Endodermal cell (in vitro differentiated cells): ENCODE measurements at regions not wholly inside any gene's neighbourhood (a gene's known extent, or its start where the extent isn't known, plus 50 kb on each side); places are given as distances from the start of the nearest gene placed in this dataset.

ENCODE experiments used
- DNase-seq: peaks from one replicate; pipeline ENCODE4 v3.0.0-alpha.2; 2017
- H3K27ac ChIP-seq: 2 replicates; pipeline ENCODE4 v1.5.1; 2013; ENCODE audit warnings: mild to moderate bottlenecking, low read depth, low read length, moderate library complexity
- H3K27me3 ChIP-seq: 2 replicates; pipeline ENCODE4 v1.6.1; 2013; ENCODE audit warnings: mild to moderate bottlenecking, low read length, moderate library complexity; ENCODE audit not compliant: insufficient read depth, control insufficient read depth, poor library complexity, severe bottlenecking
- H3K36me3 ChIP-seq: 2 replicates; pipeline ENCODE4 v1.7.0; 2013; ENCODE audit warnings: mild to moderate bottlenecking, low read length, moderate library complexity; ENCODE audit not compliant: control insufficient read depth, insufficient read depth
- H3K4me1 ChIP-seq: one replicate; pipeline ENCODE4 v1.7.0; 2013; ENCODE audit warnings: low read length; ENCODE audit not compliant: control insufficient read depth, insufficient read depth
- H3K4me3 ChIP-seq: 2 replicates; pipeline ENCODE4 v1.5.1; 2013; ENCODE audit warnings: mild to moderate bottlenecking, low read length, moderate library complexity
- H3K9ac ChIP-seq: 2 replicates; pipeline ENCODE4 v1.6.1; 2013; ENCODE audit warnings: mild to moderate bottlenecking, low read length, moderate library complexity; ENCODE audit not compliant: poor library complexity, severe bottlenecking; ENCODE audit errors: extremely low read depth
- H3K9me3 ChIP-seq: 2 replicates; pipeline ENCODE4 v1.6.1; 2013; ENCODE audit warnings: mild to moderate bottlenecking, low read length, moderate library complexity; ENCODE audit not compliant: control insufficient read depth
- H3K27ac Mint-ChIP-seq: 2 replicates; pipeline ENCODE4 v1.8.0; 2020; ENCODE audit warnings: mixed read lengths
- H3K27me3 Mint-ChIP-seq: 2 replicates; pipeline ENCODE4 v1.8.0; 2021; ENCODE audit warnings: mild to moderate bottlenecking, mixed read lengths; ENCODE audit not compliant: insufficient read depth
- H3K36me3 Mint-ChIP-seq: 2 replicates; pipeline ENCODE4 v1.8.0; 2020; ENCODE audit warnings: low read depth, mixed read lengths
- H3K4me1 Mint-ChIP-seq: 2 replicates; pipeline ENCODE4 v1.8.0; 2020; ENCODE audit warnings: mixed read lengths
- H3K4me3 Mint-ChIP-seq: 2 replicates; pipeline ENCODE4 v1.8.0; 2020; ENCODE audit warnings: mild to moderate bottlenecking, moderate library complexity, mixed read lengths
- H3K9me3 Mint-ChIP-seq: 2 replicates; pipeline ENCODE4 v1.8.0; 2020; ENCODE audit warnings: mild to moderate bottlenecking, mixed read lengths
- WGBS, 2 experiments: methylation state at CpG; one replicate each; pipeline versions ENCODE4 v1.1.5 to v1.1.7; 2013; ENCODE audit warnings: missing lambda C conversion rate in 2 of 2, mixed read lengths in 1 of 2; ENCODE audit not compliant: insufficient coverage in 1 of 2, insufficient read length in 1 of 2; 5-methylcytosine and 5-hydroxymethylcytosine counted together
- TF ChIP-seq, protein P1 (sequence below): fragments of 200-600 bp; sonication (generic); conservative IDR thresholded peaks from 2 replicates; pipeline ENCODE4 v1.5.0; 2021; ENCODE audit warnings: antibody characterized with exemption, mild to moderate bottlenecking

- H3K4me1 Mint-ChIP-seq, result no peaks in the 10 kb centered on the region
- Histone ChIP-seq H3K27ac (no peak overlapping the region), H3K4me3 (no peak overlapping the region), H3K27me3 (no peaks in the 10 kb centered on the region), H3K9me3 (no peaks in the 10 kb centered on the region), H3K9ac (no peak overlapping the region), H3K4me1 (no peaks in the 10 kb centered on the region), H3K36me3 (no peaks in the 10 kb centered on the region)
- no peak for DNase-seq
- TF ChIP-seq, protein P1, sequence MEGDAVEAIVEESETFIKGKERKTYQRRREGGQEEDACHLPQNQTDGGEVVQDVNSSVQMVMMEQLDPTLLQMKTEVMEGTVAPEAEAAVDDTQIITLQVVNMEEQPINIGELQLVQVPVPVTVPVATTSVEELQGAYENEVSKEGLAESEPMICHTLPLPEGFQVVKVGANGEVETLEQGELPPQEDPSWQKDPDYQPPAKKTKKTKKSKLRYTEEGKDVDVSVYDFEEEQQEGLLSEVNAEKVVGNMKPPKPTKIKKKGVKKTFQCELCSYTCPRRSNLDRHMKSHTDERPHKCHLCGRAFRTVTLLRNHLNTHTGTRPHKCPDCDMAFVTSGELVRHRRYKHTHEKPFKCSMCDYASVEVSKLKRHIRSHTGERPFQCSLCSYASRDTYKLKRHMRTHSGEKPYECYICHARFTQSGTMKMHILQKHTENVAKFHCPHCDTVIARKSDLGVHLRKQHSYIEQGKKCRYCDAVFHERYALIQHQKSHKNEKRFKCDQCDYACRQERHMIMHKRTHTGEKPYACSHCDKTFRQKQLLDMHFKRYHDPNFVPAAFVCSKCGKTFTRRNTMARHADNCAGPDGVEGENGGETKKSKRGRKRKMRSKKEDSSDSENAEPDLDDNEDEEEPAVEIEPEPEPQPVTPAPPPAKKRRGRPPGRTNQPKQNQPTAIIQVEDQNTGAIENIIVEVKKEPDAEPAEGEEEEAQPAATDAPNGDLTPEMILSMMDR, result no peak
- 88% methylated on average over 6 to 11 of the region's 11 CpGs for WGBS, 2 experiments
- H3K27ac Mint-ChIP-seq, result no peak overlapping the region
- H3K36me3 Mint-ChIP-seq, result no peaks in the 10 kb centered on the region
- peaks cover 5% of the 10 kb centered on the region for H3K27me3 Mint-ChIP-seq
- no peaks in the 10 kb centered on the region for H3K9me3 Mint-ChIP-seq
- no peak overlapping the region for H3K4me3 Mint-ChIP-seq
Measured at GRCh38 chr1:14261395-14261794, 337.1 kb upstream of the KAZN start.

DNA sequence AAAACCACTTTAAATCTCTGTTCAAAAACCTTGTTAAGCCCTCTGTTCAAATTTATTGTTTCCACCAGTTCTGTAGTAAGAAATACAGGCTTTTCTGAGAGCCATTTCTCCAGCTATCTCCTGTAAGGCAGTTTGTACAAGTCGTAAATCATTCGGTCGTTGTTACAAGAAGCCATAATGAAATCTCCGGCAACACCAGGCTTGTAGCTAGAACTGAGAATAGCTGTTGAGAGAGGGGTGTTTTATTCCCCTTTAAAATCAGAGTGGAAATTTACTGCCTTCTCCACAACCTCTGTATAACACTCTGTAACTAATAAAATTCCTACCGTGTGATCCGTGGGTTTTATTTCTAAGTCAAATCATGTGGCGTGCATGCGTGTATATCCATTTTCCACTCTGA lies 335.8 kb upstream of the KAZN start:
- Histone ChIP-seq H3K9ac (no peak overlapping the region), H3K36me3 (no peaks in the 10 kb centered on the region), H3K4me3 (no peak overlapping the region), H3K27ac (no peak overlapping the region), H3K9me3 (no peaks in the 10 kb centered on the region), H3K27me3 (no peaks in the 10 kb centered on the region), H3K4me1 (no peaks in the 10 kb centered on the region)
- H3K4me3 Mint-ChIP-seq, result no peak overlapping the region
- H3K9me3 Mint-ChIP-seq, result no peaks in the 10 kb centered on the region
- TF ChIP-seq, protein P1, result no peak
- H3K4me1 Mint-ChIP-seq, result no peaks in the 10 kb centered on the region
- DNase-seq, result no peak
- WGBS, 2 experiments, result 92 to 100% methylated on average over 7 to 8 of the region's 8 CpGs
- no peak overlapping the region for H3K27ac Mint-ChIP-seq
- H3K27me3 Mint-ChIP-seq, result peaks cover 5% of the 10 kb centered on the region
- no peaks in the 10 kb centered on the region for H3K36me3 Mint-ChIP-seq

DNA sequence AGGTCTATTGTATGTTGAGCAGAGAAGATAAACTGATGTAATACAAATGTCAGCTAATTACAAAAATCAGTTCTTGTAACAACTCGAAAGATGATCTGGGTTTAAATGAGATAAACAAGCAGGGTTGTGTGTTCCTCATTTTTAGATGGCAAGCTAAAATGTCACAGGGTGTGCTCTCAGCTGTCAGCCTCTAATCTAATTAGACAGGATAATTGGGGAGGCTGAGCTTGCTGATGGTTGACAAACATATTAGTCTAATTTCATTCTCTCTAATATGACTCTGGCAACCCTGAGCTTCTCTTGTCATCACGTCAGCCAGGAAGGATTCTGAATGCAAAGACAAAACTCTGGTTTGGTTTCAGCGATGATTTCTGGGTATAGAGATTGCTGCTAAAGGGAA lies 335.3 kb upstream of the KAZN start:
- H3K36me3 Mint-ChIP-seq, result no peaks in the 10 kb centered on the region
- Histone ChIP-seq H3K4me3 (no peak overlapping the region), H3K27ac (no peak overlapping the region), H3K9ac (no peak overlapping the region), H3K27me3 (no peaks in the 10 kb centered on the region), H3K36me3 (no peaks in the 10 kb centered on the region), H3K4me1 (no peaks in the 10 kb centered on the region), H3K9me3 (no peaks in the 10 kb centered on the region)
- WGBS, 2 experiments, result 81% methylated on average over 3 of the region's 3 CpGs; no CpG with 5 or more reads in 1 of the 2 experiments
- H3K27ac Mint-ChIP-seq, result no peak overlapping the region
- no peak overlapping the region for H3K4me3 Mint-ChIP-seq
- DNase-seq, result no peak
- no peaks in the 10 kb centered on the region for H3K4me1 Mint-ChIP-seq
- H3K9me3 Mint-ChIP-seq, result no peaks in the 10 kb centered on the region
- TF ChIP-seq, protein P1, result no peak
- peaks cover 5% of the 10 kb centered on the region for H3K27me3 Mint-ChIP-seq
